GM12878 (cell line): ENCODE measurements at regions not wholly inside any gene's neighbourhood (a gene's known extent, or its start where the extent isn't known, plus 50 kb on each side); places are given as distances from the start of the nearest gene placed in this dataset.

Experiments
- CTCF ChIP-seq, 3 experiments: IDR thresholded peaks in 2 of 3; conservative IDR thresholded peaks in 1 of 3; 2 replicates each; pipeline ENCODE4 v1.5.1; 2011; ENCODE audit warnings: low read depth in 3 of 3, low read length in 3 of 3, mild to moderate bottlenecking in 3 of 3, control low read depth in 2 of 3, moderate library complexity in 2 of 3, inconsistent platforms in 1 of 3, mixed read lengths in 1 of 3; ENCODE audit not compliant: control insufficient read depth in 2 of 3, insufficient read depth in 1 of 3; ENCODE audit errors: extremely low read depth in 1 of 3
- E4F1 ChIP-seq: fragments of 450-650 bp; IDR thresholded peaks from 2 replicates; pipeline ENCODE4 v1.6.1; 2018; ENCODE audit warnings: borderline replicate concordance, mild to moderate bottlenecking; ENCODE audit not compliant: partially characterized antibody
- RB1 ChIP-seq: fragments of 450-650 bp; formaldehyde crosslinking; IDR thresholded peaks from 2 replicates; pipeline ENCODE4 v1.6.1; 2017; ENCODE audit warnings: mild to moderate bottlenecking, borderline replicate concordance
- TCF12 ChIP-seq: IDR thresholded peaks from 2 replicates; pipeline ENCODE4 v1.6.1; 2011; ENCODE audit warnings: low read depth, mild to moderate bottlenecking, low read length

- TF ChIP-seq E4F1 (no peak), RB1 (no peak), CTCF (IDR thresholded peaks at IDR 0.05 in 2 of 3, conservative IDR thresholded peaks at IDR 0.05 in 1 of 3; ENCODE audit: control insufficient read depth in 2 of 3, extremely low read depth in 1 of 3, insufficient read depth in 1 of 3, low read depth in 3 of 3, low read length in 3 of 3) (no peak), TCF12 (no peak)
These were observed 246.9 kb upstream of the MKLN1 start for GRCh38 chr7:131080754-131081153.
